Mucosa of descending colon (tissue), 3 donors: ENCODE measurements at regions not wholly inside any gene's neighbourhood (a gene's known extent, or its start where the extent isn't known, plus 50 kb on each side); places are given as distances from the start of the nearest gene placed in this dataset.

Experiments used
- ATAC-seq: fragments of 200-7000 bp; cut with Tn5 transposase; one replicate; pipeline ENCODE4 v1.9.1; 2020; ENCODE audit warnings: mild to moderate bottlenecking, moderate library complexity
- DNase-seq, 3 donors: peaks; one replicate each; pipeline ENCODE4 v3.0.0-alpha.2; 2020
- H3K36me3 ChIP-seq: fragments of 200-600 bp; one replicate; pipeline ENCODE4 v1.8.0; 2021; ENCODE audit warnings: low read depth, mild to moderate bottlenecking
- H3K4me1 ChIP-seq: fragments of 200-600 bp; one replicate; pipeline ENCODE4 v1.8.0; 2021; ENCODE audit warnings: low read depth, mild to moderate bottlenecking
- H3K4me3 ChIP-seq: fragments of 200-600 bp; one replicate; pipeline ENCODE4 v1.8.0; 2021; ENCODE audit warnings: mild to moderate bottlenecking
- H3K9me3 ChIP-seq: fragments of 200-600 bp; one replicate; pipeline ENCODE4 v1.8.0; 2021; ENCODE audit warnings: mild to moderate bottlenecking
- intact Hi-C, 2 donors: fragments of 100-400 bp; cut with DNase I in 1 of 2; cut with micrococcal nuclease in 1 of 2; formaldehyde crosslinking; loops; one replicate each; pipeline versions ENCODE4 v1.11.0 to v1.11.1; 2022; cut with DNase I, micrococcal nuclease
- TF ChIP-seq, protein P1 (sequence below): fragments of 200-600 bp; IDR thresholded peaks from one replicate; pipeline ENCODE4 v1.8.0; 2022; ENCODE audit warnings: antibody characterized with exemption, mild to moderate bottlenecking
- donor health status: DM: no; HTN: no; CAD: no; lungs with moderate emphysema.
- donor health status: DM: no; HTN: no; CAD: no.
- donor health status: DM: no; HTN: yes; CAD: no.

DNA sequence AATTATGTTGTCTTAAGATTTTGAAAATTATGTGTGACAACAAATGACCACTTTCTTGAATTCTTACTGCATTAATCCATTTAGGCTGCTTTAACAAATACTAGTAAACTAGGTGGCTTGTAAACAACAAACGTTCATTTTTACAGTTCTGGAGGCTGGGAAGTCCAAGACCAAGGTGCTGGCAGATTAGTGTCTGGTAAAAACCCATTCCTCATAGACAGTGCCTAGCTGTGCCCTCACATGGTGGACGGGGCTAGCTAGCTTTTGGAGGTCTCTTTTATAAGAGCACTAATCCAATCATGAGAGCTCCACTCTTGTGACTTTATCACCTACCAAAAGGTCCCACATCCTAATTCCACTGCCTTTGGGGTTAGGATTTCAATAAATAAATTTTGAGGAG lies 425.8 kb downstream of the SPRY1 start:
- no peak for DNase-seq
- no peaks in the 10 kb centered on the region for H3K9me3 ChIP-seq
- no peak for ATAC-seq
- no peaks in the 10 kb centered on the region for H3K36me3 ChIP-seq
- H3K4me1 ChIP-seq, result no peaks in the 10 kb centered on the region
- no peak overlapping the region for H3K4me3 ChIP-seq
- intact Hi-C loops, result no loop called here
- TF ChIP-seq, protein P1, sequence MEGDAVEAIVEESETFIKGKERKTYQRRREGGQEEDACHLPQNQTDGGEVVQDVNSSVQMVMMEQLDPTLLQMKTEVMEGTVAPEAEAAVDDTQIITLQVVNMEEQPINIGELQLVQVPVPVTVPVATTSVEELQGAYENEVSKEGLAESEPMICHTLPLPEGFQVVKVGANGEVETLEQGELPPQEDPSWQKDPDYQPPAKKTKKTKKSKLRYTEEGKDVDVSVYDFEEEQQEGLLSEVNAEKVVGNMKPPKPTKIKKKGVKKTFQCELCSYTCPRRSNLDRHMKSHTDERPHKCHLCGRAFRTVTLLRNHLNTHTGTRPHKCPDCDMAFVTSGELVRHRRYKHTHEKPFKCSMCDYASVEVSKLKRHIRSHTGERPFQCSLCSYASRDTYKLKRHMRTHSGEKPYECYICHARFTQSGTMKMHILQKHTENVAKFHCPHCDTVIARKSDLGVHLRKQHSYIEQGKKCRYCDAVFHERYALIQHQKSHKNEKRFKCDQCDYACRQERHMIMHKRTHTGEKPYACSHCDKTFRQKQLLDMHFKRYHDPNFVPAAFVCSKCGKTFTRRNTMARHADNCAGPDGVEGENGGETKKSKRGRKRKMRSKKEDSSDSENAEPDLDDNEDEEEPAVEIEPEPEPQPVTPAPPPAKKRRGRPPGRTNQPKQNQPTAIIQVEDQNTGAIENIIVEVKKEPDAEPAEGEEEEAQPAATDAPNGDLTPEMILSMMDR, result no peak

GRCh38 chr4:123823244-123823643 lies 426.6 kb downstream of the SPRY1 start:
- no peaks in the 10 kb centered on the region for H3K9me3 ChIP-seq
- intact Hi-C loops, result no loop called here
- H3K4me3 ChIP-seq, result no peak overlapping the region
- TF ChIP-seq, protein P1, result no peak
- no peaks in the 10 kb centered on the region for H3K36me3 ChIP-seq
- ATAC-seq (no peak), DNase-seq (no peak)
- H3K4me1 ChIP-seq, result no peaks in the 10 kb centered on the region

DNA sequence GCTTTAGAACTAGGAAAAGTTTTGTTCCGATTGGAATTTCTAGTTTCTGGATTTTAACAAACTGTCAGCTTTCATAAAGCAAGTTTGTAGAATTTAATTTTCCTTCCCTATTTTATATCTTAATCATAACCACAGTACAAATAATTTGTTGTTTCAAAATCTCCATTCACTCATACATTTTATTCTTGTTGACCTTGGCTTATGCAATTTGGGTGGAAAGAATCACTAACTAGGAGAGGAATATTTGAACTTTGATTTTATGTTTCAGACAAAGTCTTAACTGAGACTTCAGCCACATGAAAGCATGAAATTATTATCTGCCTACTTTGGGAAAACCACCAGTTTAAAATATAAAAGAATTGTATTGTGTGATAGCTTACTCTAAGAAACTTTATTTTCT lies 427.9 kb downstream of the SPRY1 start:
- intact Hi-C loops, result no loop called here
- Histone ChIP-seq H3K4me3 (no peak overlapping the region), H3K9me3 (no peaks in the 10 kb centered on the region), H3K36me3 (no peaks in the 10 kb centered on the region), H3K4me1 (no peaks in the 10 kb centered on the region)
- ATAC-seq (no peak), DNase-seq (no peak)
- TF ChIP-seq, protein P1, result no peak

DNA sequence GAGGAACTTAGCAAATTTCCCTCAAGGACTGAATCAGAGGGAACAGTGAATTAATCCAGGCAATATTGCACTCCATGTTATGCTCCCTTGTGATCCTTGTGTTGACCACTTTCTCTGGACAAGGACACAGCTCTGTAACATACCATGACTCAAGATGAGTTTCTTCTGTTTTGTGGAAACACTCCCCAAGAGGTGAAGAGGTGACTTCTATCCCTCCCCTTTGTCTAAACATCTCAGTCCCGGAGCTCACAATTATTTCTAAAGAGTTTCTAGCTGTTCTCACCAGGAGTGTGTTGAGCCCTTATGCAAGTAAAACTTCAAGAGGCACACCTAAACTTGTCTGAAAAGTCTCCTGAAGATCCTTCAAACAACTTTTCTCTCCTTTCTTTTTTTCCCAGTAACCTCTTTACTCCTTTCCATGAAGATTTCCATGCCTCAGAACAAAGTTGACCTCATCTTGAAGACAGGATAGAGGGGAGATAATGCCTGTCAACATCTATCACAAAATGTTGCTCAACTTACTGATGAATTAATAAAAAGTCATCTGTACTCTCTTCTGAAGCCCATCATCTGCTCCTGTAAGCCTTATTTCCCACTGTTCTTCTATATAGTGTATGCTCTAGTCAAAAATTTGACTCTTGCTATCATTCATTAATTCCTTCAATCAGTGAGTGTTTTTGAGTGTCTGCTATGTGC lies 429.1 kb downstream of the SPRY1 start:
- TF ChIP-seq, protein P1, result no peak
- intact Hi-C loops, result no loop called here

DNA sequence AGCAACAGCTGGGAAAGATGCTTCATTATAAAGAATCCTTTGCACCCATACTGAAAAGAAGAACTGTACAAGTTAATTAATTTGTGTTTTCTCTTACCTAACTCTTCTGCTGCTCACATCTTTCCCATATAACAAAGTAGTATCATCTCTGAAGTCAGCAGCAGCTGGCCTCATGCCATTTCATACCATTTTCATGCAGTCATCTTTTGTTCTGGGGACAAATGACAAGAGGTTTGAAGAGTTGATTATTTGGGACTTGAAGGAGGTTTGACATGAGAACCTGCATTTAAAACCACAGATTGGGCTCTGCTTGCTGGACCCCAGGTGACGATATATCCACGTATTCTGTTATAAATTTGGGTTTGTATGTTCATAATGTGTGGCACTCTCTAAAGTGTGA lies 430.3 kb downstream of the SPRY1 start:
- Histone ChIP-seq H3K4me3 (no peak overlapping the region), H3K4me1 (no peaks in the 10 kb centered on the region), H3K36me3 (no peaks in the 10 kb centered on the region), H3K9me3 (no peaks in the 10 kb centered on the region)
- TF ChIP-seq, protein P1, result no peak
- DNase-seq (no peak), ATAC-seq (no peak)
- intact Hi-C loops, result no loop called here

More for the DNA sequence above, 429.1 kb downstream of the SPRY1 start:
- no peaks in the 10 kb centered on the region for H3K4me1 ChIP-seq
- no peaks in the 10 kb centered on the region for H3K9me3 ChIP-seq
- no peaks in the 10 kb centered on the region for H3K36me3 ChIP-seq
- DNase-seq (no peak), ATAC-seq (no peak)
- no peak overlapping the region for H3K4me3 ChIP-seq

DNA sequence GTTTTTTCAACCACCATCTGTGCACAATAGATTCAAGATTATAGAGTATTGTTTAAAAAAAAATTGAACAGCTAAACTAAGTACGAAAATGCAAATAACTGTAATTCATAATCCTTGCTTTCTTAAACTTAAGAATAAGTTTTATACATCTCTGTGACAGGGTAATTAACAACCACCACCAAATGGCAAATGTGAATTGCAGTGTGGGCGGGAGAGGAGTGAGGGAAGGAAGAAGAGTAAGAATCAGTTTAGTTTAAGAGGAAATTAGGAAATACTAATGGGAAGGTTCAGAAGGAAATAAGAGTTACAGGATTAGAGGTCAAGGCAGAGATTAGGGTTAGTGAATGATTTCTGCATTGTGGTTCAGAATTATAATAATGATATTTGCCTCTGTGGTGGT lies 430.9 kb downstream of the SPRY1 start:
- Histone ChIP-seq H3K4me1 (no peaks in the 10 kb centered on the region), H3K36me3 (no peaks in the 10 kb centered on the region), H3K4me3 (no peak overlapping the region), H3K9me3 (no peaks in the 10 kb centered on the region)
- intact Hi-C loops, result no loop called here
- TF ChIP-seq, protein P1, result no peak
- no peak for ATAC-seq
- DNase-seq, result no peak
